ENCODE measurements at regions not wholly inside any gene's neighbourhood (a gene's known extent, or its start where the extent isn't known, plus 50 kb on each side); places are given as distances from the start of the nearest gene placed in this dataset.

- no peak for DNase-seq (ENCODE audit: low read depth in 2 of 2)
Measured at GRCh38 chr7:13293264-13294002, 606.0 kb downstream of the ARL4A start.

- DNase-seq (ENCODE audit: low read depth in 2 of 2) = no peak
Measured at GRCh38 chr7:13307040-13307439, 619.6 kb downstream of the ARL4A start.

- no peak for DNase-seq (ENCODE audit: low read depth in 2 of 2)
Measured at GRCh38 chr7:13308423-13308822, 621.0 kb downstream of the ARL4A start.

- no peak for DNase-seq (ENCODE audit: low read depth in 2 of 2)
Measured at GRCh38 chr7:13309535-13309934, 622.1 kb downstream of the ARL4A start.

- no peak for DNase-seq (ENCODE audit: low read depth in 2 of 2)
Measured at GRCh38 chr7:13312307-13312706, 624.9 kb downstream of the ARL4A start.

- DNase-seq (ENCODE audit: low read depth in 2 of 2) = no peak
Measured at GRCh38 chr7:13320333-13320732, 632.9 kb downstream of the ARL4A start.

GRCh38 chr7:13321316-13321715 is 633.9 kb downstream of the ARL4A start:
- no peak for DNase-seq (ENCODE audit: low read depth in 2 of 2)

- DNase-seq (ENCODE audit: low read depth in 2 of 2) = no peak
Measured at GRCh38 chr7:13322126-13322525, 634.7 kb downstream of the ARL4A start.

- DNase-seq (ENCODE audit: low read depth in 2 of 2) = no peak
Measured at GRCh38 chr7:13327669-13328068, 640.2 kb downstream of the ARL4A start.

- DNase-seq (ENCODE audit: low read depth in 2 of 2) = no peak
Measured at GRCh38 chr7:13333371-13333770, 645.9 kb downstream of the ARL4A start.

GRCh38 chr7:13336227-13336626 is 648.8 kb downstream of the ARL4A start:
- DNase-seq (ENCODE audit: low read depth in 2 of 2) = no peak

- no peak for DNase-seq (ENCODE audit: low read depth in 2 of 2)
Measured at GRCh38 chr7:13352677-13353076, 636.8 kb downstream of the ETV1 start.

- DNase-seq (ENCODE audit: low read depth in 2 of 2) = no peak
Measured at GRCh38 chr7:13359656-13360055, 629.8 kb downstream of the ETV1 start.

- DNase-seq (ENCODE audit: low read depth in 2 of 2) = no peak
Measured at GRCh38 chr7:13386741-13387140, 602.7 kb downstream of the ETV1 start.

GRCh38 chr7:13407911-13408310 is 581.6 kb downstream of the ETV1 start:
- DNase-seq (ENCODE audit: low read depth in 2 of 2) = no peak

- DNase-seq (ENCODE audit: low read depth in 2 of 2) = no peak
Measured at GRCh38 chr7:13411151-13411550, 578.3 kb downstream of the ETV1 start.

GRCh38 chr7:13411636-13412035 is 577.8 kb downstream of the ETV1 start:
- no peak for DNase-seq (ENCODE audit: low read depth in 2 of 2)

- no peak for DNase-seq (ENCODE audit: low read depth in 2 of 2)
Measured at GRCh38 chr7:13414181-13414580, 575.3 kb downstream of the ETV1 start.

GRCh38 chr7:13414661-13415107 is 574.8 kb downstream of the ETV1 start:
- DNase-seq (ENCODE audit: low read depth in 2 of 2) = no peak

GRCh38 chr7:13416071-13416470 is 573.4 kb downstream of the ETV1 start:
- no peak for DNase-seq (ENCODE audit: low read depth in 2 of 2)

- DNase-seq (ENCODE audit: low read depth in 2 of 2) = no peak
Measured at GRCh38 chr7:13416544-13416943, 572.9 kb downstream of the ETV1 start.

- DNase-seq (ENCODE audit: low read depth in 2 of 2) = no peak
Measured at GRCh38 chr7:13420726-13421125, 568.7 kb downstream of the ETV1 start.

- DNase-seq (ENCODE audit: low read depth in 2 of 2) = no peak
Measured at GRCh38 chr7:13421776-13422175, 567.7 kb downstream of the ETV1 start.

- DNase-seq (ENCODE audit: low read depth in 2 of 2) = no peak
Measured at GRCh38 chr7:13433946-13434345, 555.5 kb downstream of the ETV1 start.
